GM12878 (cell line): ENCODE measurements at regions not wholly inside any gene's neighbourhood (a gene's known extent, or its start where the extent isn't known, plus 50 kb on each side); places are given as distances from the start of the nearest gene placed in this dataset.
"Not testable (repeated sequence)": the region's sequence is repeated elsewhere in the genome, so short reads cannot be mapped to it uniquely, and the experiment has no call there.

Experiments
- CREM ChIP-seq: IDR thresholded peaks from 2 replicates; pipeline ENCODE4 v1.6.1; 2014; ENCODE audit warnings: antibody characterized with exemption, low read depth
- CTCF ChIP-seq, 3 experiments: IDR thresholded peaks in 2 of 3; conservative IDR thresholded peaks in 1 of 3; 2 replicates each; pipeline ENCODE4 v1.5.1; 2011; ENCODE audit warnings: low read depth in 3 of 3, low read length in 3 of 3, mild to moderate bottlenecking in 3 of 3, control low read depth in 2 of 3, moderate library complexity in 2 of 3, inconsistent platforms in 1 of 3, mixed read lengths in 1 of 3; ENCODE audit not compliant: control insufficient read depth in 2 of 3, insufficient read depth in 1 of 3; ENCODE audit errors: extremely low read depth in 1 of 3
- EZH2 ChIP-seq: IDR thresholded peaks from 2 replicates; pipeline ENCODE4 v1.6.1; 2012; ENCODE audit warnings: low read depth, mild to moderate bottlenecking, control low read depth, inconsistent platforms, low read length, borderline replicate concordance; ENCODE audit not compliant: control insufficient read depth
- NFYB ChIP-seq: IDR thresholded peaks from 2 replicates; pipeline ENCODE4 v1.6.1; 2011; ENCODE audit warnings: low read depth, mild to moderate bottlenecking, low read length, improper control_type of control experiment, moderate library complexity; ENCODE audit not compliant: insufficient read depth
- NR2F1 ChIP-seq: fragments of 450-650 bp; conservative IDR thresholded peaks from 2 replicates; pipeline ENCODE4 v1.6.1; 2017; ENCODE audit warnings: mild to moderate bottlenecking
- POLR2A ChIP-seq: IDR thresholded peaks from 2 replicates; pipeline ENCODE4 v1.6.1; 2011; ENCODE audit warnings: low read depth, mild to moderate bottlenecking, low read length
- SMC3 ChIP-seq: IDR thresholded peaks from 2 replicates; pipeline ENCODE4 v1.6.1; 2011; ENCODE audit warnings: low read length, improper control_type of control experiment, borderline replicate concordance
- SUZ12 ChIP-seq: fragments of 200-600 bp; sonication (generic); IDR thresholded peaks from one replicate; pipeline ENCODE4 v1.6.1; 2018; ENCODE audit warnings: antibody characterized with exemption, mild to moderate bottlenecking; ENCODE audit not compliant: unreplicated experiment
- TCF3 ChIP-seq: IDR thresholded peaks from 2 replicates; pipeline ENCODE4 v1.6.1; 2012; ENCODE audit warnings: low read depth, mild to moderate bottlenecking, low read length, borderline replicate concordance; ENCODE audit not compliant: insufficient read depth
- YY1 ChIP-seq: IDR thresholded peaks from 2 replicates; pipeline ENCODE4 v1.6.1; 2011; ENCODE audit warnings: low read depth, mild to moderate bottlenecking, low read length
- ZNF592 ChIP-seq: fragments of 450-650 bp; IDR thresholded peaks from 2 replicates; pipeline ENCODE4 v1.6.1; 2017; ENCODE audit warnings: mild to moderate bottlenecking, moderate library complexity
- TF ChIP-seq, protein P1 (sequence below): IDR thresholded peaks from 2 replicates; pipeline ENCODE4 v1.6.1; 2012; ENCODE audit warnings: improper control_type of control experiment, low read depth, low read length; ENCODE audit not compliant: insufficient replicate concordance
- TF ChIP-seq, protein P2 (sequence below): IDR thresholded peaks from 2 replicates; pipeline ENCODE4 v1.6.1; 2012; ENCODE audit warnings: low read depth, low read length, improper control_type of control experiment
- TF ChIP-seq, protein P3 (sequence below): IDR thresholded peaks from 2 replicates; pipeline ENCODE4 v1.6.1; 2011; ENCODE audit warnings: low read depth, mild to moderate bottlenecking, low read length, moderate library complexity, borderline replicate concordance; ENCODE audit errors: extremely low read depth

DNA sequence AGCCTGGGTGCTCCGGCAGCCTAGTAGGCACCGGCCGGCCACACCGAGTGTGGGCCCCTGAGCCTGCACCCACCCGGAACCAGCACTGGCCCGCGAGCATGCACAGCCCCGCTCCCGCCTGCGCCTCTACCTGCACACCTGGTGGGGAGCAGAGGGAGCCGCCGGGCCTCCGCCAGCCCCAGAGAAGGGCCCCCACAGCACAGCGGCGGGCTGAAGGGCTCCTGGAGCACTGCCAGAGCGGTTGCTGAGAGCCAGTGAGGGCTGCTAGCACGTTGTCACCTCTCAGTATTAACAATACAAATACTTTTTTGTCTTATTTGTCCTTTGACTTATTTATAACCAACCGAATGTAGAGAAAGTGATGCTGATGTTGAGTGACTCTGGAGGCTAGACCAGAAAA lies 842.4 kb upstream of the TPTE start:
- TF ChIP-seq, protein P1, sequence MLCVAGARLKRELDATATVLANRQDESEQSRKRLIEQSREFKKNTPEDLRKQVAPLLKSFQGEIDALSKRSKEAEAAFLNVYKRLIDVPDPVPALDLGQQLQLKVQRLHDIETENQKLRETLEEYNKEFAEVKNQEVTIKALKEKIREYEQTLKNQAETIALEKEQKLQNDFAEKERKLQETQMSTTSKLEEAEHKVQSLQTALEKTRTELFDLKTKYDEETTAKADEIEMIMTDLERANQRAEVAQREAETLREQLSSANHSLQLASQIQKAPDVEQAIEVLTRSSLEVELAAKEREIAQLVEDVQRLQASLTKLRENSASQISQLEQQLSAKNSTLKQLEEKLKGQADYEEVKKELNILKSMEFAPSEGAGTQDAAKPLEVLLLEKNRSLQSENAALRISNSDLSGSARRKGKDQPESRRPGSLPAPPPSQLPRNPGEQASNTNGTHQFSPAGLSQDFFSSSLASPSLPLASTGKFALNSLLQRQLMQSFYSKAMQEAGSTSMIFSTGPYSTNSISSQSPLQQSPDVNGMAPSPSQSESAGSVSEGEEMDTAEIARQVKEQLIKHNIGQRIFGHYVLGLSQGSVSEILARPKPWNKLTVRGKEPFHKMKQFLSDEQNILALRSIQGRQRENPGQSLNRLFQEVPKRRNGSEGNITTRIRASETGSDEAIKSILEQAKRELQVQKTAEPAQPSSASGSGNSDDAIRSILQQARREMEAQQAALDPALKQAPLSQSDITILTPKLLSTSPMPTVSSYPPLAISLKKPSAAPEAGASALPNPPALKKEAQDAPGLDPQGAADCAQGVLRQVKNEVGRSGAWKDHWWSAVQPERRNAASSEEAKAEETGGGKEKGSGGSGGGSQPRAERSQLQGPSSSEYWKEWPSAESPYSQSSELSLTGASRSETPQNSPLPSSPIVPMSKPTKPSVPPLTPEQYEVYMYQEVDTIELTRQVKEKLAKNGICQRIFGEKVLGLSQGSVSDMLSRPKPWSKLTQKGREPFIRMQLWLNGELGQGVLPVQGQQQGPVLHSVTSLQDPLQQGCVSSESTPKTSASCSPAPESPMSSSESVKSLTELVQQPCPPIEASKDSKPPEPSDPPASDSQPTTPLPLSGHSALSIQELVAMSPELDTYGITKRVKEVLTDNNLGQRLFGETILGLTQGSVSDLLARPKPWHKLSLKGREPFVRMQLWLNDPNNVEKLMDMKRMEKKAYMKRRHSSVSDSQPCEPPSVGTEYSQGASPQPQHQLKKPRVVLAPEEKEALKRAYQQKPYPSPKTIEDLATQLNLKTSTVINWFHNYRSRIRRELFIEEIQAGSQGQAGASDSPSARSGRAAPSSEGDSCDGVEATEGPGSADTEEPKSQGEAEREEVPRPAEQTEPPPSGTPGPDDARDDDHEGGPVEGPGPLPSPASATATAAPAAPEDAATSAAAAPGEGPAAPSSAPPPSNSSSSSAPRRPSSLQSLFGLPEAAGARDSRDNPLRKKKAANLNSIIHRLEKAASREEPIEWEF: not testable (repeated sequence)
- not testable (repeated sequence) for TF ChIP-seq NR2F1; CTCF (IDR thresholded peaks at IDR 0.05 in 2 of 3, conservative IDR thresholded peaks at IDR 0.05 in 1 of 3; ENCODE audit: control insufficient read depth in 2 of 3, extremely low read depth in 1 of 3, insufficient read depth in 1 of 3, low read depth in 3 of 3, low read length in 3 of 3); TCF3; SUZ12; POLR2A; YY1; SMC3; NFYB; EZH2; ZNF592; CREM
- TF ChIP-seq, protein P2, sequence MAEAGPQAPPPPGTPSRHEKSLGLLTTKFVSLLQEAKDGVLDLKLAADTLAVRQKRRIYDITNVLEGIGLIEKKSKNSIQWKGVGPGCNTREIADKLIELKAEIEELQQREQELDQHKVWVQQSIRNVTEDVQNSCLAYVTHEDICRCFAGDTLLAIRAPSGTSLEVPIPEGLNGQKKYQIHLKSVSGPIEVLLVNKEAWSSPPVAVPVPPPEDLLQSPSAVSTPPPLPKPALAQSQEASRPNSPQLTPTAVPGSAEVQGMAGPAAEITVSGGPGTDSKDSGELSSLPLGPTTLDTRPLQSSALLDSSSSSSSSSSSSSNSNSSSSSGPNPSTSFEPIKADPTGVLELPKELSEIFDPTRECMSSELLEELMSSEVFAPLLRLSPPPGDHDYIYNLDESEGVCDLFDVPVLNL: not testable (repeated sequence)
- TF ChIP-seq, protein P3, sequence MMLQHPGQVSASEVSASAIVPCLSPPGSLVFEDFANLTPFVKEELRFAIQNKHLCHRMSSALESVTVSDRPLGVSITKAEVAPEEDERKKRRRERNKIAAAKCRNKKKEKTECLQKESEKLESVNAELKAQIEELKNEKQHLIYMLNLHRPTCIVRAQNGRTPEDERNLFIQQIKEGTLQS: not testable (repeated sequence)
